Breast epithelium (tissue), 4 donors: ENCODE measurements at regions not wholly inside any gene's neighbourhood (a gene's known extent, or its start where the extent isn't known, plus 50 kb on each side); places are given as distances from the start of the nearest gene placed in this dataset.

Source experiments
- DNase-seq, 2 donors: peaks; one replicate each; pipeline ENCODE4 v3.0.0-alpha.2; 2019; ENCODE audit warnings: low spot score in 2 of 2
- H3K27ac ChIP-seq, 2 donors: fragments of 200-600 bp; sonication (generic) in 1 of 2; one replicate each; pipeline ENCODE4 v1.5.1; 2016 to 2019; ENCODE audit warnings: mild to moderate bottlenecking in 1 of 2
- H3K27me3 ChIP-seq, 2 donors: fragments of 200-600 bp; sonication (generic) in 1 of 2; one replicate each; pipeline versions ENCODE4 v1.5.1 to v1.6.0; 2017 to 2019; ENCODE audit warnings: control low read depth in 1 of 2, mild to moderate bottlenecking in 1 of 2
- H3K36me3 ChIP-seq: fragments of 200-600 bp; one replicate; pipeline ENCODE4 v1.5.1; 2019
- H3K4me1 ChIP-seq, 2 donors: fragments of 200-600 bp; sonication (generic); one replicate each; pipeline ENCODE4 v1.5.1; 2016 to 2019; ENCODE audit warnings: control low read depth in 1 of 2
- H3K4me3 ChIP-seq, 3 donors: fragments of 200-600 bp; sonication (generic); 1 replicate in 2 of 3; 2 replicates in 1 of 3; pipeline ENCODE4 v1.5.1; 2016 to 2019; ENCODE audit warnings: mild to moderate bottlenecking in 3 of 3, moderate library complexity in 2 of 3
- H3K9me3 ChIP-seq, 2 donors: fragments of 200-600 bp; sonication (generic) in 1 of 2; one replicate each; pipeline ENCODE4 v1.5.1; 2016 to 2019; ENCODE audit warnings: control low read depth in 1 of 2
- CTCF ChIP-seq, 3 donors: fragments of 450-650 bp; IDR thresholded peaks; one replicate each; pipeline ENCODE4 v1.5.1; 2016 to 2017; ENCODE audit warnings: antibody characterized with exemption in 3 of 3, mild to moderate bottlenecking in 3 of 3, moderate library complexity in 3 of 3
- POLR2A ChIP-seq: fragments of 450-650 bp; IDR thresholded peaks from one replicate; pipeline ENCODE4 v1.6.1; 2016; ENCODE audit warnings: antibody characterized with exemption, mild to moderate bottlenecking, moderate library complexity
- POLR2AphosphoS5 ChIP-seq, 3 donors: sonication (generic); formaldehyde crosslinking; IDR thresholded peaks; one replicate each; pipeline ENCODE4 v1.6.1; 2017; ENCODE audit warnings: antibody characterized with exemption in 3 of 3
- intact Hi-C: fragments of 100-400 bp; cut with DNase I; formaldehyde crosslinking; loops from one replicate; pipeline ENCODE4 v1.15.1; 2023; ENCODE audit warnings: low total_unique reads

DNA sequence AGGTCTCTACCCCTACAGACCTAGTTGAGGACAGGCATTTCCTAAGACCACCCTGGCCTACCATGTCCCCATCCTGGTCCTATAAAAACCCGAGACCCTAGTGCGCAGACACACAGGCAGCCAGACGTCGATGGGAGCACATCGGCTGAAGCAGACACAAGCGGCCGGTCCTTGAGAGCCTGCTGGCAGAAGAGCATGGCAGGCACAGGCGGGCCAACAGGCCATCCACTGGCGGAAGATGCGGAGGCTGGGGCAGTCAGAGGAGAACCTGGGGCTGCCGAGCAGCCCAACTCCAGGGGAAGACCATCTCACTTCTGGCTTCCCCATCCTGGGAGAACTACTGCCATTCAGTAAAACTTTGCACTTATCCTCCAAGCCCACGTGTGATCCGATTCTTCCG, 396.8 kb downstream of the AEBP2 start:
- peaks cover 0 to 4% of the 10 kb centered on the region in 2 donors for H3K9me3 ChIP-seq
- H3K36me3 ChIP-seq, result no peaks in the 10 kb centered on the region
- no peaks in the 10 kb centered on the region for H3K27me3 ChIP-seq
- no peak overlapping the region for H3K27ac ChIP-seq
- TF ChIP-seq POLR2AphosphoS5 (IDR thresholded peaks at IDR 0.05), result no peak
- TF ChIP-seq POLR2A, result no peak
- TF ChIP-seq CTCF (IDR thresholded peaks at IDR 0.05), result no peak
- intact Hi-C loops, result no loop called here
- no peak for DNase-seq
- H3K4me1 ChIP-seq, result no peaks in the 10 kb centered on the region
- no peak overlapping the region for H3K4me3 ChIP-seq

GRCh38 chr12:19836456-19836855, 397.2 kb downstream of the AEBP2 start:
- TF ChIP-seq CTCF (IDR thresholded peaks at IDR 0.05), result no peak
- TF ChIP-seq POLR2AphosphoS5 (IDR thresholded peaks at IDR 0.05), result no peak
- TF ChIP-seq POLR2A, result no peak
- no peak overlapping the region for H3K27ac ChIP-seq
- intact Hi-C loops, result no loop called here
- H3K27me3 ChIP-seq, result no peaks in the 10 kb centered on the region
- peaks cover 0 to 4% of the 10 kb centered on the region in 2 donors for H3K9me3 ChIP-seq
- H3K36me3 ChIP-seq, result no peaks in the 10 kb centered on the region
- no peak for DNase-seq
- no peak overlapping the region for H3K4me3 ChIP-seq
- H3K4me1 ChIP-seq, result no peaks in the 10 kb centered on the region

GRCh38 chr12:19837543-19837942, 398.3 kb downstream of the AEBP2 start:
- intact Hi-C loops, result no loop called here
- Histone ChIP-seq H3K9me3 (peaks cover 0 to 4% of the 10 kb centered on the region in 2 donors), H3K4me3 (no peak overlapping the region), H3K4me1 (no peaks in the 10 kb centered on the region), H3K27ac (no peak overlapping the region), H3K36me3 (no peaks in the 10 kb centered on the region), H3K27me3 (no peaks in the 10 kb centered on the region)
- TF ChIP-seq CTCF (IDR thresholded peaks at IDR 0.05) (no peak), POLR2AphosphoS5 (IDR thresholded peaks at IDR 0.05) (no peak)
- DNase-seq, result no peak

DNA sequence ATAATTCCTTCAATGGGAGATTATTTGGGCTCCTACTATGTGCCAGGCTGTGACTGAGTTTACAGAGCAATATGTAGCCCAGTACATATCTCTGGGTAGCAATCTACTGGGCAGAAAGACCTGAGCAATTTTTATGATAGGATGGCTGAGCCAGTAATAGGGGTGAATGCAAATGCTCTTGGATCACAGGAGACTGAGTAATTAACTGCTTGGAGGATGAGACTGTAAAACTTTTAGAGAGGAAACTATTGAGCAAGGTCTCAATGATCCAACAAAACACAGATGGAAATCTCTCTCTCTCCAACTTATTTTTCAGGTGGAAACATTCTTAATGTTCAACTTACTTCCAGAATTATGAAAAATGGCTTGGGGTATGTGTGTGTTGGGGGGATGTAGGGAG, 402.2 kb downstream of the AEBP2 start:
- Histone ChIP-seq H3K4me3 (no peak overlapping the region), H3K36me3 (no peaks in the 10 kb centered on the region), H3K9me3 (peaks cover 0 to 4% of the 10 kb centered on the region in 2 donors), H3K27ac (no peak overlapping the region), H3K27me3 (no peaks in the 10 kb centered on the region), H3K4me1 (no peaks in the 10 kb centered on the region)
- no peak for TF ChIP-seq CTCF (IDR thresholded peaks at IDR 0.05)
- no peak for TF ChIP-seq POLR2AphosphoS5 (IDR thresholded peaks at IDR 0.05)
- no peak for TF ChIP-seq POLR2A
- intact Hi-C loops, result no loop called here
- DNase-seq, result no peak

GRCh38 chr12:19842116-19842515, 402.8 kb downstream of the AEBP2 start:
- no peak overlapping the region for H3K27ac ChIP-seq
- H3K4me1 ChIP-seq, result no peaks in the 10 kb centered on the region
- no peaks in the 10 kb centered on the region for H3K36me3 ChIP-seq
- H3K4me3 ChIP-seq, result no peak overlapping the region
- H3K9me3 ChIP-seq, result no peaks in the 10 kb centered on the region
- DNase-seq, result no peak
- TF ChIP-seq POLR2AphosphoS5 (IDR thresholded peaks at IDR 0.05), result no peak
- no peak for TF ChIP-seq POLR2A
- no peak for TF ChIP-seq CTCF (IDR thresholded peaks at IDR 0.05)
- intact Hi-C loops, result no loop called here
- H3K27me3 ChIP-seq, result no peaks in the 10 kb centered on the region
